Panc1 (cell line): ENCODE measurements at regions not wholly inside any gene's neighbourhood (a gene's known extent, or its start where the extent isn't known, plus 50 kb on each side); places are given as distances from the start of the nearest gene placed in this dataset.

ENCODE experiments used
- POLR2AphosphoS5 ChIP-seq: IDR thresholded peaks from 2 replicates; pipeline ENCODE4 v1.6.1; 2012; ENCODE audit warnings: mild to moderate bottlenecking, low read depth, low read length, moderate library complexity
- TF ChIP-seq, protein P1 (sequence below): fragments of 450-650 bp; IDR thresholded peaks from 2 replicates; pipeline ENCODE4 v1.5.1; 2017; ENCODE audit warnings: mild to moderate bottlenecking

DNA sequence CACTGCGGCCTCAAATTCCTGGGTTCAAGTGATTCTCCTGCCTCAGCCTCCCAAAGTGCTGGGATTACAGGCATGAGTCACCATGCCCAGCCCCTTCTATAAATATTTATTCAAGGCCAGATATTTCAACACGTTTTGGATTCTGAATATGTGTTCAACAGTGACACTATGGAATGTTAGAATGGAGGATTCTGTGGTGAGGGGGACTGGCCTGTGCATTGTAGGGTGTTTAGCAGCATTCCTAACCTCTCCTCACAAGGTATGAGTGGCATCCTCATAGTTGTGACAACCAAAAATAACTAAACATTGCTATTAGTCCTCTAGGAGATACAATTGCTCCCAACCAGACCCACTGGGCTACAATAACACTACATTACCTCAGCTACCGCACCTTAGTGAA is 104.0 kb upstream of the ATP10A start:
- TF ChIP-seq, protein P1, sequence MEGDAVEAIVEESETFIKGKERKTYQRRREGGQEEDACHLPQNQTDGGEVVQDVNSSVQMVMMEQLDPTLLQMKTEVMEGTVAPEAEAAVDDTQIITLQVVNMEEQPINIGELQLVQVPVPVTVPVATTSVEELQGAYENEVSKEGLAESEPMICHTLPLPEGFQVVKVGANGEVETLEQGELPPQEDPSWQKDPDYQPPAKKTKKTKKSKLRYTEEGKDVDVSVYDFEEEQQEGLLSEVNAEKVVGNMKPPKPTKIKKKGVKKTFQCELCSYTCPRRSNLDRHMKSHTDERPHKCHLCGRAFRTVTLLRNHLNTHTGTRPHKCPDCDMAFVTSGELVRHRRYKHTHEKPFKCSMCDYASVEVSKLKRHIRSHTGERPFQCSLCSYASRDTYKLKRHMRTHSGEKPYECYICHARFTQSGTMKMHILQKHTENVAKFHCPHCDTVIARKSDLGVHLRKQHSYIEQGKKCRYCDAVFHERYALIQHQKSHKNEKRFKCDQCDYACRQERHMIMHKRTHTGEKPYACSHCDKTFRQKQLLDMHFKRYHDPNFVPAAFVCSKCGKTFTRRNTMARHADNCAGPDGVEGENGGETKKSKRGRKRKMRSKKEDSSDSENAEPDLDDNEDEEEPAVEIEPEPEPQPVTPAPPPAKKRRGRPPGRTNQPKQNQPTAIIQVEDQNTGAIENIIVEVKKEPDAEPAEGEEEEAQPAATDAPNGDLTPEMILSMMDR, result no peak
- no peak for TF ChIP-seq POLR2AphosphoS5
